Hematopoietic multipotent progenitor cell treated with erythropoietin and hydrocortisone succinate and interleukin-3 and kit ligand, for 6 days (in vitro differentiated cells): ENCODE measurements at regions not wholly inside any gene's neighbourhood (a gene's known extent, or its start where the extent isn't known, plus 50 kb on each side); places are given as distances from the start of the nearest gene placed in this dataset.
A peak's percentile ranks its signal among the peaks of the same experiment; 100 is the strongest.
"Not testable (repeated sequence)": the region's sequence is repeated elsewhere in the genome, so short reads cannot be mapped to it uniquely, and the experiment has no call there.

Experiments used
- DNase-seq: peaks from one replicate; pipeline ENCODE4 v3.0.0-alpha.2; 2015

- no peak for DNase-seq
Measured at GRCh38 chr2:168300460-168300859, 53.1 kb upstream of the STK39 start.

DNA sequence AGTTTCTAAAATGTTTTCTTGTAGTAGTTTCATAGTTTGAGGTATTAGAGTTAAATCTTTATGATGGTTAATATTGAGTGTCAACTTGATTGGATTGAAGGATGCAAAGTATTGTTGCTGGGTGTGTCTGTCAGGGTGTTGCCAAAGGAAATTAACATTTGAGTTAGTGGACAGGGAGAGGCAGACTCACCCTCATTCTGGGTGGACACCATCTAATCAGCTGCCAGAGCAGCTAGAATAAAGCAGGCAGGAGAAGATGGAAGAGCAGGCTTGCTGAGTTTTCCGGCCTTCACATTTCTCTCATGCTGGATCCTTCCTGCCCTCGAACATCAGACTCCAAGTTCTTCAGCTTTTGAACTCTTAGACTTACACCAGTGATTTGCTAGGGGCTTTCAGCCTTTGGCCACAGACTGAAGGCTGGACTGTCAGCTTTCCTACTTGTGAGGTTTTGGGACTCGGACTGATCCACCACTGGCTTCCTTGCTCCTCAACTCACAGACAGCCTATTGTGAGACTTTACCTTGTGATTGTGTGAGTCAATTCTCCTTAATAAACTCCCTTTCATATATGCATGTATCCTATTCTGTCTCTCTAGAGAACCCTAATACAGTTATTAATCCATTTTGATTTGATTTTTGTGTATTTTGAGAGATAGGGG lies 56.8 kb upstream of the STK39 start:
- DNase-seq: no peak

- no peak for DNase-seq
Measured at GRCh38 chr2:168307379-168307778, 60.0 kb upstream of the STK39 start.

GRCh38 chr2:168310580-168310979 lies 63.2 kb upstream of the STK39 start:
- DNase-seq: no peak

DNA sequence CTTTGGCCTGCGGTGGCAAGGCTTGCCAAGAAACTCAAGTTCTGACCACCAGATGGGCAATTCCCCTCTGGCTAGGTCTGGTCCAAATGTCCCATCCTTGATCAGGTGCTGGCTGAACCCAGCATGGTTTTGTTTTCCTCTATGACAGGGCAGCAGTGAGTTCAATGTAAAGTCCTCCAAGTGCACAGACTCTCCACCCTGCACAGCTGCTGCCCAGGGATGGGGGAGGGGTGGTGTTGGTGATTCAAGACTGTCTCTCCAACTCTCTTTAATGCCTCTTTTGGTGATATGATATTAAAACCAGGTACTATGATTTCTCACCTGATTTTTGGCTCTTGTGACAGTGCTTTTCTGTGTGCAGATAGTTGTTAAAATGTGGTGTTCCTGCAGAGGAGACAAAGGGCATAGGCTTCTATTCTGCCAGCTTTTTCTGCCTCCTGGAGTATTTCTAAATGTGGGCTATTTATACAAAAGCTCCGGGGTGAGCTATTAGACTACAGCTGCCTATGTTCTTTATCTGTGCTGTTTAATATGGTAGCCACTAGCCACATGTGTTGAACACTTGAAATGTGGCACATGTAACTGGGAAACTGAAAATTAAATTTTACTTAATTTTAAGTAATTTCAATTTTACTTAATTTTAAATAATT lies 64.0 kb upstream of the STK39 start:
- no peak for DNase-seq

GRCh38 chr2:168312036-168312822 lies 64.8 kb upstream of the STK39 start:
- DNase-seq: no peak

DNA sequence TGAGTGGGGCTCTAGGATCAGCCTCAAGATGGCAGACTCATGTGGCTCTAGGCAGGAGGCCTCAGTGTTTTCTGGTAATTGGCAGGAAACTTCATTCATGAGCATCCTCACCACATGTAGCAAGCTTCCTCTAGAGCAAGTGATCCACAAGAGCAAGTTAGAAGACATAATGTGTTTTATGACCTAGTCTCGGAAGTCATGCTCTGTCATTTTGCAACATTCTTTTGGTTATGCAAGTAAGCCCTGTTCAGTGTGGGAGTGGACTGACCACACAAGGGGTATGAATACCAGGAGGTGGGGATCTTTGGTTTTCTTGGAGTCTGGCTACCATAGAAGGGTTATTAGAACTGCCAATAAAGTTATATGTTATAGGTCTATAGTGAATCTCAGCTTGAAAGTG lies 66.8 kb upstream of the STK39 start:
- no peak for DNase-seq

DNA sequence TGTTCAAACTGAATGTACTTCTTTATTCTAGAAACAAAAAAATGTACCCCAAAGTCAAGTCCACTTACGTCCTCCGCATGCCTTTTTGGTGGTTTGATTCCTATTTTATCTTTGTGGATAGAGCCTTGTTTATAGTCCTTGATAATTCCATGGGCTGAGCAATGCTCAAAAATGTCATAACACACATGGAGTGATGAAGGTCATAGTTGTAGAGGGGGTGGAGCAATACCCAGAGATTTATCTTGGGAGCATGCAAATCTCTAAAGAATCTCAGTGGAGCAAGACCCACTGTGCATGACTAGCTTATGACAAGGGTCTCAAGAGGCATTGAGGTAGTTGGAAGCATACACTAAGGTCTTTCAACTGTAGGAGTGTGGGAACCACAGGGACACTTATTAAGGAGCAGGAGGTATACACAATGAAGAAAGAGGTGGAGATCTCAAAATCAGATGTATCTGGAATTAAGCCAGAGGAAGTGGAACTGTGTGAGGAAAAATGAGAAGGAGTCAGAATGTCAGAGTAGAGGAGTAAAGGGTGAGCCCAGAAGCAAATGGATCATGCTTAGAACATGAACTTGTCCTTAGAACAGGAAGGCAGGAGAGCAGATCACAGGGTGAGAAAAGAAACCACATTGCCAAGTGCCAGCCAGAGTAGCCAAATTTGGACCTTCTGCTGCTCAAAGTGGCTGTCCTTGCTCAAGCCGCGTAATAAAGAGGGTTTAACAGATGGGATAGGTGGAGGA lies 68.1 kb upstream of the STK39 start:
- no peak for DNase-seq

DNA sequence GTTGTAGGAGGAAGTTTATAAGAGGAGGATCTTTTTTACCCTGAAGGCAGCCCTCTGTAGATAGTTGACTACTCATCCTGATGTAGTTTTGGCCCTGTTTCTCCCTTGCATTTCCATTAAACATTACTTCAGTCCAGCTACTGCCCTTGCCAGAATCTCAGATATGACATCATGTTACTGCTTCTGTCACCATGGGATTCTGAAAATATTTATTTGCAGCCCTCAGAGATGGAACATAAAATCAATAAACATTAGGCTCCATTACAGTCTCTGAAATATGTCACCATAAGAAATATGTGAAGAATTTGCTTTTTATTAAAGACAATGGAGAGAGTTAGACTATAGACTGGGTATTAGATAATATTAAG lies 68.7 kb upstream of the STK39 start:
- DNase-seq: no peak

DNA sequence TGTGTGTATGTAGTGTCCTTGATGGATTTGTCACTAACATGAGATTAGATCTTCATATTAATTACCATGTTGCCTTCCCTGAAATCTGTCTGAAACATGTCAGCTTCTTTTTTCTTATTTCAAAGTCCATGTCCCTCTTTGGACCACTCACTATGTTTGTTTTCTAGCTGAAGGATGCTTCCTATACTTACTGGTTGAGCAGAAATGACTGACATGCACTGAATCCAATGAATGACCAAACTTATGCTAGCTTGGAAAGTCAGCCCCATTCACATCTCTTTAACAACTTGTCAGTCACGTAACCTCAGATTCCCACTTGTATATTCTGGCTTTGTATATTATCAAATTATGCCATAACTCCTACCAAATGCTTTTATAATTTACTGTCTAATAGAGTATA lies 69.9 kb upstream of the STK39 start:
- no peak for DNase-seq

DNA sequence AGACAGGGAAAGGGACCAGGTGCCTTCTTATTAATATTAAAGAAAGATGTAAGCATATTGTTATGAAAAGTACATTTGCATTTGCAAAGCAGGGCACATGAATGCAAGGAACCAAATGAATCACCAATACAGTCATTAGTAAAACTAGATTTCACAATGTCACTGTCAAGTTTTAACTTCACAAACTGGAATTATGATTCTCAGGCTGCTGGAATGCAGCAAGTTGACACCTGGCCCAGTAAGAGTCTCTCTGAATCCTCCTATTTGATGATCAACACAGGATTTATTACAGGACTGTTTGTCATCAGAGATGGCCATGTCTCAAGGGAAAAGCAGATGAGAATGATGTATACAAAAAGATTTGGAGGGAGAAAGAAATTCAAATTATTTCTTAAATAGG lies 72.9 kb upstream of the STK39 start:
- DNase-seq: no peak

DNA sequence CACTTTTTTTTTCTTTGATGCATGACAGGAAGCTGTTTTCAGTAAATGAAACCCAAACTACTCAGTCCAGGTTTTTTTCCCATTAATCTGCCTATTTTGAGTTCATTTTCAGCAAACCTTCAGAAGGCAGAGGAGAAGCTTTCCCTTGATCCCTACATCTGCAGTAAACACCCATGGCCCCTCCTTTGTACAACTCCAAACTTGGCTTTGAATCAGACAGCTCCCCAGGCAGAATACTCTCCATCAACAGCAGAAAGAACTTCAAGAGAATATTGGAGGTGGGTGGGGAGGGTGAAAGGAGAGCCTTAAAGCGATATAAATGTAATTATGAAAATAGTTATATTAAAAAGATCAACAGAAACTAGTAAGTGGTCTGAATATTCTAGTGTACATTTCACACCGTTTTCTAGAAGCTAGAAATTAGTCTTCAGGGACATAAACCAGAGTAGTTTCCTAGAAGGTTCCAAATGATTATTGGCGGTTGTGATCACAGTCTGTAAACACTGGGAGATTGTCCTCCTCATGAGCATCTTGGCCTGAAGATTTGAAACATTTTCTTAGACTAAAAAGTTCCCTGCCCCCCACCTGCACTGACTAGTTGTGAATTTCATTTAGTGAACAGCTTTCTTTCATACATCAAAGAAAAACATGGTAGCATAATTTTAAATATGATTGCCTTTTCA lies 75.1 kb upstream of the STK39 start:
- no peak for DNase-seq

GRCh38 chr2:168323529-168324021 lies 76.2 kb upstream of the STK39 start:
- DNase-seq: no peak

DNA sequence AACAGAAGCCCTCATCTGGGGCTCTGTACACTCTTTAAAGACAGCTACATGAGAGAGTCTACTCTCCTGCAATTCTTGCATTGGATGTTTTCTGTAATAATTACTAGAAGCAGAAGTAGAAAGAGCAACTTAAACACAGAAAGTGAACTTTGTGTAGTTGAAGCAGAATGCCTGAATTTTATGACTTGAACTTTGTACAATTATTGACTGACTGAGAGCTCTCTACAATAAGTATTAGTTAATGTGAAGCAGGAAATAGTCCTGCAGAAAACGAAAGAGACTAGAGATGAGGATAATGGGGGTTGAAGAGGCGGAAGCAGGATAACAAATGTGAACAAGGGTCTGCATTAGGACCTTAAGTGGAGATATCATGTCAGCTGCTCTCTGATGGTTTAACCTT lies 79.2 kb upstream of the STK39 start:
- DNase-seq: no peak

DNA sequence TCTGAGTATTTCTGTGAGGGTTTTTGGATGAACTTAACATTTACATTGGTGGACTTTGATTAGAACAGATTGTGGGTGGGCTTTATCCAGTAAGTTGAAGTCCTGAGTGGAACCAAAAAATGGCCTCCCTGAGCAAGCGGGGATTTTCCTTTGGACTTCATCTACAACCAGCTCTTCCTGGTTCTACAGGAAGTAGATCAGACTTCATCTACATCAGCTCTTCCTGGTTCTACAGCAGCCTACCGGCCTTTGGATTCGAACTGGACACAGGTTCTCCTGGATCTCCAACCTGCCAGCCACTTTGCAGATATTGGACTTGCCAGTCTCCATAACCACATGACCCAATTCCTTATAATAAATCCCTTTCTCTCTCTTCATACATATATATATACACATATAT lies 79.9 kb upstream of the STK39 start:
- DNase-seq: no peak

DNA sequence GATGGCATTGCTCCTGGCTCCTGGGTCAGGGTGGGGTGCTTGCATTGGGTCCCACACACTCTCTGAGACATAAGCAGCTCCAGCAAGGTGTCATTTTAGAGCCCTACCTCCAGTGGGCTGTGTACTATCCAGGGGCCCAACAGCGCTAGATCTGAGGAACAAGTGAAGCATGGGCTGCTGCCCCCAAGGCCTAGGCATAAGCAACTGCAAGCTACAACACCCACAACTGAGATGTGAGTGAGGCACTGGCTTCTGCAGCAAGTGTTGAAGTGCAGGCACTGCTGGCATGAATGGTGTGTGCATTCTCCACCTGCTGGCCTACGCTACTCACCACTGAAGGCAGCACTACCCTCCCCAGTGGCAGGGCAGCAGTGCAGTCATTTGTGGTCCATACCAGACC lies 81.0 kb upstream of the STK39 start:
- DNase-seq: no peak

DNA sequence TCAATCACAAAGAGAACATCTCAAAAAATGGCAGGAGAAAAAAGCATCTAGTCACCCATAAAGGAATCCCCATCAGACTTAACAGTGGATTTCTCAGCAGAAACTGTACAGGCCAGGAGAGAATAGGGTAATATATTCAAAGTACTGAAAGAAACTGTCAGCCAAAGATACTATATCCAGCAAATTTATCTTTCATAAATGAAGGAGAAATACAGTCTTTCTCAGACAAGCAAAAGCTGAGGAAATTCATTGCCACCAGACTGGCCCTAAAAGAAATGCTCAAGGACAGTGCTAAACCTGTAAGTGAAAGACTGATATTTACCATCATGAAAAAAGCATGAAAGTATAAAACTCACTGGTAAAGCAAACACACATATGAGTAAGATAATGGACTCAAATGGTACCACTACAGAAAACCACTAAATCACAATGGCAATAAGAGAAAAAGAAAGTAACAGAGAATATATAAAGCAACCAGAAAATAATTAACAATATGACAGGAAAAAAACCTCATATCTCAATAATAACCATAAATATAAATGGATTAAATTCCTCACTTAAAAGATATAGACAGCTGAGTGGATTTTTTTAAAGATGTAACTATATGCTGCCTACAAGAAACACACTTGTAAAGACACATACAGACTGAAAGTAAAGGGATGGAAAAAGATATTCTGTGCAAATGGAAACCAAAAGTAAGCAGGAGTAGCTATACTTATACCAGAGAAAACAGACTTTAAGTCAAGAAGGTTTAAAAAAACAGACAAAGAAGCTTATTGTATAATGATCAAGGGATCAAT lies 83.4 kb upstream of the STK39 start:
- DNase-seq: no peak

DNA sequence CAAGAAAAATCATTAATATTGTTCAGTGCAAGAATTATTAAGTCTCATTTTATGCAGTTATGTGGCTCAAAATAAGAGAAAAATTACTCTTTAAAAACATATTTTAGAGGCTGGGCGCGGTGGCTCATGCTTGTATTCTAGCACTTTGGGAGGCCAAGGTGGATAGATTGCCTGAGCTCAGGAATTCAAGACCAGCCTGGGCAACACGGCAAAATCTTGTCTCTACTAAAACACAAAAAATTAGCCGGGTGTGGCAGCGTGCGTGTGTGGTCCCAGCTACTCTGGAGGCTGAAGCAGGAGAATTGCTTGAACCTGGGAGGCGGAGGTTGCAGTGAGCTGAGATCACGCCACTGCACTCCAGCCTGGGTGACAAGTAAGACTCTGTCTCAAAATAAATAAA lies 87.9 kb upstream of the STK39 start:
- not testable (repeated sequence) for DNase-seq

DNA sequence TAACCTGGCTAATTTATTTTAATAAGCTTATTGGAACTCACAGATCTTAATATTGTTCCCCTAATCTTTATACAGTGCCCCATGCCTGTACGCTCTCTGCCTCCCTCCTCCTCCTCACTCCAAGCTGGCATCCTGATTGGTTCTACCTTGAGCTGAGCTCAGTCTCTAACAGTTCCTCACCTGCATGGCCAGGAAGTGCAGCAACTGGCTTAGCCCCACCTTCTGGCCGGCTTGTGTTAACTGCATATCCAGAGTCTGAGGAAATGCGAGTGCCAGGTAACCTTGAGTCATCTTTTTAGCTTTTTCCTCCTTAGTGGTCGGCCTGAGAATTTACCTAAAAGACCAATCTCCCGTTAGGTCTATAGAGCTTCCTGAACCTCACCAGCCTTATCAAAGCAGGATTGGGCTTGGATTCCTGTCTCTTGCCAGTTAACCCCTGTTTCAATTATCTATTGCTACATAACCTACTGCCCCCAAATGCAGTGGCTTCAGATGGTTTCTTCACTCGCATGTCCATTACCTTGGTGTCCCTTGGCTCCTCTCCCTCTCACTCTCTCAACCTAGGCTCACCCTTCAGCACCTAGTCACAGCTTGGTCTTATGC lies 89.5 kb upstream of the STK39 start:
- peak; percentile 22 for DNase-seq

DNA sequence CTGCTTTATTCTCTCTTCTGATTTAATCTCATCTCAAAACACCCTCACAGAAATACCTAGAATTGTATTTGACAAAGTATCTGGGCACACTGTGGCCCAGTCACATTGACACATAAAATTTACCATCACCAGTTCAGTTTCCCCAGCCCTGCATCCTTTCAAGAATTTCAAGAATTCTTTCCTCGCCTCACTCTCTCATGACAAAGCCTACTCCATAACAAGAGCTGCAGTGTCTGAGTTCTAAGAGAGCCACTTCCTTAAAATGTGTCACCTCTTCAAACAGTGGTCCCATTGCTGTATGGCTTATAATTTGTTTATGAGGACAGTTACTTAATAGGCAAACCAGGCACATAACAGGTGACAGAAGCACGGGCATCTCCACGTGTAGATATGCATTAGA lies 90.9 kb upstream of the STK39 start:
- DNase-seq: no peak

DNA sequence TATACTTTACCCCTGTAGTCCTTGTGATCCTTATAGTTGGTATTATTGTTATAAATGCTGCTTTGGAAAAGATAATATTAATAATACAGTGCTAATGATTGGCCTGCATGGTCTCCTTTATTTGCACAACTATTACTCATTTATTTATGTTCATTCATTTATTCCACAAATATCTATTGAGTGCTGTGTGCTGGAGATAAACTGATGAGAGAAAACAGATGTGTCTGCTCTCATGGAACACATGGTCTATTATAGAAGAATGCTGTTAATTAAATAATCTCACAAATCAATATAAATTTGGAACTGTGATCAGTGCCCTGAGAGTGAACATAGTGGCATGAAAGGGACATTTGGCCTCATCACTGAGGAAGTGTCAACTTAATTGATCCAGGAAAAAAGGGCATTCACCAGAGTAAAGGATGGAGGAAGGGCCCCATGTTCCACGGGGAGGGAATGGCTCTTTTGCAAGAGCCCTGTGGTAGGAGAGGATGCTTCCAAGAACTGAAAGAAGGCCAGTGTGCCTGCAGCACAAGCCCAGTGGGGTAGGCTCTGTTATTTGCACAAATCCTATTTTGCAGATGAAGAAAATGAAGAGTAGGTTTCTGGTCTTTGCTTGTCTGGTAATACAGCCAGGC lies 91.5 kb upstream of the STK39 start:
- no peak for DNase-seq
